NCI-H2196 (cell line): ENCODE measurements at regions not wholly inside any gene's neighbourhood (a gene's known extent, or its start where the extent isn't known, plus 50 kb on each side); places are given as distances from the start of the nearest gene placed in this dataset.
"Not testable (repeated sequence)": the region's sequence is repeated elsewhere in the genome, so short reads cannot be mapped to it uniquely, and the experiment has no call there.

Source experiments
- DNase-seq: peaks from one replicate; lab custom pipeline; 2025; ENCODE audit not compliant: unreplicated experiment; lab: John Stamatoyannopoulos, UW

DNA sequence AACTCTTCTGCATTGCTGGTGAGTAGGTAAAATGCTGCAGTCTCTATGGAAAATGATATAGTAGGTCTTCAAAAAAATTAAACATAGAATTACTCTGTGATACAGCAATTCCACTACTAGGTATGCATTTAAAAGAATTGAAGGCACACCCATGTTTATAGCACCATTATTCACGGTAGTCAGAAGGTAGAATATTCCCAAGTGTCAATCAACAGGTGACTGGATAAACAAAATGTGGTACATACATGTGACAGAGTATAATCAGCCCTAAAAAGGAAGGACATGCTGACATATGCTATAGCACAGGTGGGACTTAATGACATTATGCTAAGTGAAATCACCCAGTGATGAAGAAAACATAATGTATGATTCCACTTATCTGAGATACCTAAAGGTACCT, 123.3 kb downstream of the CCER1 start:
- no peak for DNase-seq

DNA sequence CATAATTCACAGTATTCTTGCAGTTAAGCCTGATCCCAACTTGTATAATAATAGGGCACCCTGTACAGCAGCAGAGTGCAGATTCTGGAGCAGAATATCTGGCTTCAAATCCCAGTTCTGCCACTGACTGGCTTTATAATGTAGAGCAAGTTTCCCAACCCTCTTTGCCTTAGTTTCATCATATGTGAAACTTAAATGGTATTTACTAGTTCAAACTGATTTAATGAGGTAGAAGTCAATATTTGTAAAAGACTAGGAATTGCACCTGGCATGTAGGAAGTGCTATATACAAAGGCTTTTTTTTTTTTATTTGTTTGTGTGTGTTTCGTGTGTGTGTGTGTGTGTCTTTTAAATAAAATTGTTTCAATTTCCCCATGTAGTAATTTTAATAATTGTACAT, 125.9 kb downstream of the CCER1 start:
- no peak for DNase-seq

DNA sequence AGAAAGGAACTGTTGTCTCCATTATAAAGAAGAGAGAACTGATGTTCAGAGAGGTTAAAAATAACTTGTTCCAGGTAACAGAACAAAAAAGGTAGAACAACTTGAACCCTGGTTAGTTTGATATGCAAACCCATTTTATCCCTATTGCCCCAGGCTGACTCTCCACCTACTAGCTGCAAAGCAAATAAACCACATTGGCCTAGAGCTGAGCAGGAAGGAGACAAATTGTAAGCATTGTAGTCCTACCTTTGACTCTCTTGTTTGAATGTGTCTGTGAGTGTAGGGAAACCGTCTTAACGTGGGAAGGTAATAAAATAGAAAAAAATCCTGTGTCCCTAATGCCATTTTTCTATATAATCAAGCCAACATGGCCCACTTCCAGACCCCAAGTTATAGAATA, 126.4 kb downstream of the CCER1 start:
- no peak for DNase-seq

DNA sequence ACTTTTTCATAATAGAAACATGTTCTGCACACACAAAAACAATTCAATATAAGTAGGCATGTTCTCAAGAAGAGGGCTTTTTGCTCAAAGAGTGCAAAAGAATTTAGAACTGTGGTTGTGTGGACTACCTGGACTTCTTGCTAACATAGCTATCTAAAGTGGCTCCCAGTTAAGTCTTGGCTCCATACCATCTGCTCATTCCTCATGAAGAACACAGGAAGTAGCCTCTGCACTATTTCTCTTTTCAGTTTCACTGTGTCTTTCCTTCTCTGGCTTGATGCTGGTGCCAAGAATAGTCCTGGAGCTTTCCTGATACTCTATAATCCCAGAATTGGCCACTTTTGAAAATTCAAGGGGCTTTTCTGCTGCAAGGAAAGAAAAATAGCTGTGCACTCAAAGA, 127.4 kb downstream of the CCER1 start:
- DNase-seq, result no peak

DNA sequence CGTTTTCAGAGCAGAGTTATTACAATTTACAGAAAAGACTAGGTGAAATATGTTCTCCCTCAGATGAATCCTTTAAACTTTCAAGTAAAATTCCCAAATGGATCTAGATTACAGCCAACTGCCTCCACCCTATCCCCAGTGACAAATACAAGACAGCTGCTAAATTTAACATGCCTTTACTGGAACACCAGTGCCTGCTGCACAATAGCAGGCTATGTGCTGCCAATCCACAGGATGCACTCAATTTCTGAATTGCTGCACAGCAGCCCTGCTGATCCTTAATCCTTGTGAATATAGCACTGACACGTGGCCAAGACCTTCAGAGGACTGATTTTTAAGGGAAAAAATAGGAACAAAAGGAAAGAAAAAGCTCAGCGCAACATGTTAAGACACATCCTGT, 128.9 kb downstream of the CCER1 start:
- DNase-seq, result no peak

DNA sequence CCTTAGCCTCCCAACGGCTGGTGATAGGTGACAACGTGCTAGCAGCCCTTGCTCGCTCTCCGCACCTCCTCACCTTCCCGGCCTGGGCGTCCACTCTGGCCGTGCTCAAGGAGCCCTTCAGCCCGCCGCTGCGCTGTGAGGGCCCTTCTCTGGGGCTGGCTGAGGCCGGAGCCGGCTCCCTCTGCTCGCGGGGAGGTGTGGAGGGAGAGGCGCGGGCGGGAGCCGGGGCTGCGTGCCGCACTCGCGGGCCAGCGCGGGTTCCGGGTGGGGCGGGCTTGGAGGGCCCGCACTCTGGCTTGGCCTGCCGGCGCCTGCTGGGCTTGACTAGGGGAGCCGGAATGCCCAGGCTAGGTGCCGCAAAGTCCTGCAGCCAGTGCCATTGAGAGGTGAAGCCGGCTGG, 131.1 kb downstream of the CCER1 start:
- DNase-seq, result no peak

DNA sequence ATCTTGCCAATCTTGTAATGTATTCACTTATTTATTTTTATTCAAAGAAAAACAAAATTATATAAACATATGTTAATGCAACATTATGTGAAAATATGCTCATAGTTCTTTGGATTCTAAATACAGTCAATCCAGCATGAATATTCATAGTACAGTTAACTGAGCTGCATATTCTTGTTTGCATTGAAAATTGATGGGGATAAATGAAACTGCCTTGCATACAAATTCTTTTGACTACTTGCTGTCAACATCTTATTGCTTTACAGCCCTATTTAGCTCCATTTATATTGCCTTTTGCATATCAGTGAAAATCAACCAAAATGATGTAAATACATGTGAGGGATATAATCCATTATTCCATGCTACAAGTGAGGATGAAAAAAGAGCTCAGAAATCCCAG, 135.3 kb downstream of the CCER1 start:
- DNase-seq, result no peak

DNA sequence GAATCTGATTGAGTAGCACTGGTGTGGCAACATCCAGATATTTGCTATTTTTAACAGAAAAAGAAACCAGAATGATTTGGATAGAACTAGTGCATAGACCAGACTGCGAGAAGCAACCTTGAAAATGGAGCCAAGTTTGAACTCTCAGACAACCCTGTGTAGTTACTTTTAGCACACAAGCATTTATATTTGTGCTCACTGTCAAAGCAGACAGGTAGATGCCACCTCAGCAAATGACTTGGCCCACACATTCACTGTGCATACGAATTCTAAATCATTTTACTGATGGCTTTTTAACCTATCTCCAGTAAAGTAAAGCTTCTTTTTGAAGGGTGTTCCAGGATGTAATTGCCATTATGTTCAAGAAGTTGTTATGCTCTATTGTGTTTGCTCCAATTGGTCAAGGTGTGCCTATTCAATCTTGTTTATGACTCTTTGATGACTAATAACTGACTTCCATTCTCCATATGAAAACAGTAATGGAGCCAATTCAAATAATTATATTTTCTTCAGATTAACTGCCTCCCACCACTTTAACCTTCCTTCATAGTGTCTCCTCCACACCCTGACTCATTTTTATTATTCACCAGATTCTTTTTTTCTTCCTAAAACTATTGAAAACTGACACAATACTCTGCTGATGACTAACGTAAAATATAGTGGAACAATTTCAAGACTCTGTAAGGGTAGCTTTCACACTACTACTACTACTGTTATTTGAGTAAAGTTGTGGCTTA, 138.5 kb downstream of the CCER1 start:
- DNase-seq, result no peak

DNA sequence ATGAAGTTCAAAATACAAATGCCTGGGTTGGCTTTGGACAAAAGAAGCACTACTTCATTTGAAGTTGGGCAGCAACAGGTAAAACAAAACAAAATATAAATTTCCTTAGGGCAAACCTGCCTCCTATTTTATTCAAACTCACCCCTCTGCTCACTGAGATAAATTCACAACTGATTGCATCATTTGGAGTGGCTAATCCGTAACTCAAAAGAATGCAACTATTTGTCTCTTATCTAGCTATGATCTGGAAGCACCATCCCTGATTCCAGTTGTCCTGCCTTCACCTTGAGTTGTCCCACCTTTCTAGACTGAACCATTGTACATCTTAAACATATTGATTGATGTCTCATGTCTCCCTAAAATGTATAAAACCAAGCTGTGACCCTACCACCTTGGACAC, 145.0 kb downstream of the CCER1 start:
- no peak for DNase-seq

DNA sequence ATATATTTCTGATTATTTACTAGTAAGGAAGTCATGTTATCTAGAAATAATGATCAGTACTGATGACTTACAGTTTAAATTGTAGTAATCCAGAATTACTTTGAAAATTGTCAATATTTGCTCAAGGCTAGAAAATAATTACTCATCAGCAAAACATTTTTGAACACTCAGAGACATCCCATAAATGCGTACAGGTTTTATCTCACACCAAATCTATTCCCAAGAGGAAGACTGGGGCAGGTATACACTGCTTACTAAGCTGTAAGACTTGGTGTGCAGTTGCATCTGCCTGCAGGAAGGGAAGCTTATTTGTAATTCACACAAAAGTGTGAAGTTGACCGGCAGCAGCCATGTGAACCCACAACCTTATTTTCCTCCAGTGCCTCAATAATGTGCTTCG, 146.4 kb downstream of the CCER1 start:
- no peak for DNase-seq

DNA sequence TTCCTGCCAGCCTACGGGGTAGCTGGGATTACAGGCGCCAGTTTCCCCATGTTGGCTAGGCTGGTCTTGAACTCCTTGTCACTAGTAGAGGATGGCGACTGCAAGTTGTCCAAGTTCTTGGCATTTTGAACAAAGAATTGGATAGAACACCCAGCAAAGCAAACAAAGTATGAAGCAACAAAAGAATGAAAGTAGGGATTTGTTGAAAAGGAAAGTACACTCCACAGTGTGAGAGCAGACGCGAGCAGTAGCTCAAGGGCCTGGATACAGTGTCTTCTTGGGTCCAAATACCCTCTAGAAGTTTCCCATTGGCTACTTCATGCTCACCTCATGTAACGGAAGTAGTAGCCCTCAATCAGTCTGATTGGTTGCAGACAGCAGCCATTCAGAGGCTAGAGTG, 152.2 kb downstream of the CCER1 start:
- DNase-seq, result no peak

DNA sequence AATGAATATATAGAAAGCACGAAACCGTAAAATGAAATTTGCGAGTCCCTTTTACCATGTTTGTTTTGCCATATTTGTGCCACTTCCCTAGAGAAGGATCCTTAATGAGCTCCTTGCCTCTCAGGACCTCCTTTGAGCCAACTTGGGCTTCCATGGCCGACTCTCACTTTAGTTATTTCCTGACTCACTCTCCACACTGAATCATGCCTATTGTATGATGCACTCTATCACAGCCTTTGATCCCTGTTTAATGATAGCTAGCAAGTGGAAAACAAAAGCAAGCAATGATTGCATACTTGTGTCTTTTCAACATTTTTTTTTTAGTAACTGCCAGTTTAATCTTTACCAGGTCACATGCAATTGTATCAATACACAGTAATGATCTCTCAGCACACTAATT, 153.2 kb downstream of the CCER1 start:
- DNase-seq, result no peak

DNA sequence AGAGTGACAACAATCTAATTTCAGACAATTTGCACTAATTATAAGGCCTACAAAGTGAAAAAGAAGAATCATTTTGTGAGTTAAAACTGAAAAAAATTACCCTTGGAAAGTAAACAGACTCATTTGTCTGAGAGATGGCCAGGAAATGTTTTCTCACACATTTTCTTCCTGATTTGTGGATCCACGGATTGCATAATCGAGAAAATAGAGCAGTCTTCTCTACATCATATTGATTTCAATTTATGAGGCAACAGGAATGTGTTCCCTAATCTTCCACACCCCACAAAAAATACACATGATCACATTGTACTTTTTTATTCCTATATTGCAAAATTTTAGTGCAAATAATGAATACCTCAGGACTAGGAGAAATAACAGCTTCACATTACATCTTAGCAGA, 160.8 kb downstream of the CCER1 start:
- no peak for DNase-seq

DNA sequence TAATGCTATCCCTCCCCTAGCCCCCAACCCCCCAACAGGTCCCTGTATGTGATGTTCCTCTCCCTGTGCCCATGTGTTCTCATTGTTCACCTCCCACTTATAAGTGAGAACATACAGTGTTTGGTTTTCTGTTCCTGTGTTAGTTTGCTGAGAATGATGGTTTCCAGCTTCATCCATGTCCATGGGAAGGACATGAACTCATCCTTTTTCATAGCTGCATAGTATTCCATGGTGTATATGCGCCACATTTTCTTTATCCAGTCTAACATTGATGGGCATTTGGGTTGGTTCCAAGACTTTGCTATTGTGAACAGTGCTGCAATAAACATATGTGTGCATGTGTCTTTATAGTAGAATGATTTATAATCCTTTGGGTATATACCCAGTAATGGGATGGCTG, 162.3 kb downstream of the CCER1 start:
- DNase-seq, result not testable (repeated sequence)

DNA sequence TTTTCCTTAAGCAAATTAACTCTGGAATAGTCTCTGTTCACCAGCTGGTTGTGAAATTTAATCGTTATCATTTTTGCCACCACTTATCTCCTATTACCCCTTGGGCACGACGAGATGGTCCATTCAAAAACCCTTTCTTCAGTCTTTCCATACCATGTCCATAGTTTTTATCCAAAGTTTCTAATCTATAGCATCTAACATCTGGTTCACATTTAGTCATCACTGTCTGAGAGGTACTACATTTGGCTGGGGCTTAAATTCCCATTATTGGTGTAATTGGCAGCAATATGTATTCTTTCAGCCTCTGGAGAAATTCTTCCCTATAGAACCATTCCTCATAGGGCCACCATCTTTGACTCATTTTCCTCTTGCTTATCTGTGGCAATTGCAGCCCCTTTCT, 163.5 kb downstream of the CCER1 start:
- no peak for DNase-seq

DNA sequence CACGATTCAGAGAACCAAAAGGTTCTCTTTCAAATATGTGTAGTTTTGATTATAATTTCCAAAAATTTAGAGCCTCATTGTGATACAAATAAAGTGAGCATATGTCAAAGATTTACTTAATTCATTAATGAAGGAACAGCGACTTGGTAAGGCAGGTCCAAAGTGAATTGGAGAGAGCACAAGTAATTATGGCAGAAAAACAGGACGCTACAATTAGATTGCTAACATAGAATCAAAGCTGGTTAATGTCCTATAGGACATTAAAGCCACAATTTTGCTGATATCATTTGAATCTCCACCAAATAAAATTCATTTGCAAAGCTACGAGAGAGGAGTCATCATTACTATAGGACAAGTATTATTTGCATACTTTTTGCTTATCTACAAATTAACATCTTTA, 164.2 kb downstream of the CCER1 start:
- DNase-seq, result no peak

DNA sequence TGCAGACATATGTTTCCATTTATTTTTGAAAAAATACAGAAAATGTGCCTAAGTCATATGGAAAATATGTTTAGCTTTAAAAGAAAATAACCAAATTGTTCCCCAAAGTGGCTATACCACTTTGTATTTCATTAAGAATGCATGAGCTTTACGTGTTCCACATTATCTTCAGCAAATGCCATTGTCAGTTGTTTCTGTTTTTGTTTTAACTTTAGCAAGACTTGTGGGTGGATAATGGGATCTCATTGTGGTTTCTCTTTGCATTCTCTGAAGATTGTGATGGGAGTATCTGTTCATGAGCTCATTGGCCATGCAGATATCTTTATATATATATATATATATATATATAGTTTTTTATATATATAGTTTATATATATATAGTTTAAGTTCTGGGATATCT, 181.5 kb downstream of the CCER1 start:
- no peak for DNase-seq

DNA sequence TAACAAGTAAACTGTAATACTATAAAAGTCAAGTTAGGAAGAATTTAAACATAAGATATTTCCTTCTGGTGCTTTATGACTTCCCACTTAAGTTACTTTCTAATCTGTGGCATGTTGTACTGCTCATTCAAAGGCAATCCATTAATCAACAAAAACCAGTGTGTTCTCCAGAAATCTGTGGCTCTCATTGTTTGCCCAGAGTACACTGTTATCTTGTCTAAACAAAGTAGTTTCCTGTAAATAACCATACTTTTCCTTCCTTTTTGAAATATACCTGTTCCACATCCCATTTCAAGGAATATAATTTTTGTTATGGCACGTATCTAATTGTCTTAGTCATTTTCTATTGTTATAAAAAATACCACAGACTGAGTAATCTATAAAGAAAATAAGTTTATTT, 184.1 kb downstream of the CCER1 start:
- no peak for DNase-seq

DNA sequence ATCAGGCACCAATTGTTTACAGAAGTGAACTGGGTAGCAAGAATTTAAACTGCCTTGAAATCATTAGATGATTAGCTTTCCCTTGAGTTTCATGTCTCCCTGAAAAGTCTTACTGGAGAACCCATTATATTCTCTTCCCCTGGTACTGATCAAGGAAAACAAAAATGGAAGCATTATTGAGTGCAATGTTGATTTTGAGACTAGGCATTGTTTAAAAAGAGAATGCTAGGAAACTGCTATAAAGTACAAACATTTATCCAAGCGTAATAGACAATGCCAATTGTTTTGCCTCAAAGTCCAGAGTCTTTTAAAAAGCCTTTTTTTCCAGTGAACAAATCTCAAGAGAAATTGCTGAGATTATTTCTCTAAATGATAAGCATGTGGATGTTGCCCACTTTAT, 197.0 kb downstream of the CCER1 start:
- DNase-seq, result no peak

DNA sequence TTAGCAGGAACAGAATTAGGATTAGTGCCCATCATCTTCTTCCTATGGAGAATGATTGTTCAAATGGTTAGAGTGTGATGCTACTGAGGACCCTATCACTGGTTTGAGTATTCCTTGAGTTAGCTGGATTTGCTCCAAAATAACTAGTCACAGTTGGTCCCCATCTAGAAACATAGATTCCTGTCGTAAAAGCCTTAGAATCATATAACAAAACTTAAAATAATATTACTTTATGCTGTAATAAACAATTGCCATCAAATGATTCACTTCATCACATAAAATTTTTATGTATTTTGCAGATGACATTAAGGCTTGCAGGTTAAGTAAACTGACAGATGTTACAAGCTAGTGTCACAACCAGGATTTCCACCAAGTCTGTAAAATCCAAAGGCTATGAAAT, 209.8 kb downstream of the CCER1 start:
- no peak for DNase-seq

DNA sequence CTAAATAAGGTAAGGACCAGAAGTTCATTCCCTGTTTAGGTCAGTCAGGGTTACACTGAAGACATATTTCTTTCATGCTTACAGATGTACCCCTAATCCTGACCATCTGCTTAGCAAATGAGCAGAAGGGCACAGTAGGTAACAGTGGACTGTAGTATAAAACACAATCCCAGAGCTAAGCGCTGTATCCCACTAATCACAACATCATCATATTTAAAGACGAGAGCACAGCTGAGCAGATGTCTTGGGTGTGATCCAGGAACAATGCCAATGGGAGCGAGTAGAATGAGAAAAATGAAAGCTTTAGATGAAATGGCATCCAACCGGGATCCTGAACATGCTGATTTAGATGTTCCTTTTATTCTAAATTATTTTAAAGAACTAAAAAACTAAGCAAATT, 213.4 kb downstream of the CCER1 start:
- no peak for DNase-seq

DNA sequence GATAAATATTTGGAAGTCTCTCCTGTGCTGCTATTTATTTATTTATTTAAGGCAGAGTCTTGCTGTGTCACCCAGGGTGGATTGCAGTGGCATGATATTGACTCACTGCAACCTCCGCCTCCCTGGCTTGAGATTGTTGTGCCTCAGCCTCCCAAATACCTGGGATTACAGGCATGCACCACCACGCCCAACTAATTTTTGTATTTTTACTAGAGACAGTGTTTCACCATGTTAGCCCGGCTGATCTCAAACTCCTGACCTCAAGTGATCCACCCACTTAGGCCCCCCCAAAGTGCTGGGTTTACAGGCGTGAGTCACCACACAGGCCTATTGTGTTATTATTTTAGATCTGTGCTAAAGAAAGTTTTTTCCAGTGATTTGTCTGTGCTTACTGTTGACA, 225.2 kb downstream of the CCER1 start:
- no peak for DNase-seq

DNA sequence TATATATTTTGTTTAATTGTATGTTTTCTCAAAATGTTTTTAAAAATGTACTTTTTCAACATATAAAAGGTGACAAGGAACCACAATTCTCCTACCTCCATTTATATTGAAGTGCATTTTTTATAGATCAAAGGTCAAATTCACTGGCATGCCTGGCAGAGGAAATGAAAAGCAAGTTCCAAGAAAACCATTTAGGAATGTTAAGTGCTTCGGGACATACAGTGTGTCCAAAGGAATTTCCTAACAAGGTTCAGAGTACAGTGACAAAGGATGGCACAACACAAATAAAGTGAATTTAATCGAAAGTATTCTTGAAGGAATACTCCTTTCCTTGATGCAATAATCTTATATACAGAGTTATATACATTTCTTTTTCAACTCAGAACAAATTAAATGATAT, 242.3 kb downstream of the CCER1 start:
- no peak for DNase-seq

DNA sequence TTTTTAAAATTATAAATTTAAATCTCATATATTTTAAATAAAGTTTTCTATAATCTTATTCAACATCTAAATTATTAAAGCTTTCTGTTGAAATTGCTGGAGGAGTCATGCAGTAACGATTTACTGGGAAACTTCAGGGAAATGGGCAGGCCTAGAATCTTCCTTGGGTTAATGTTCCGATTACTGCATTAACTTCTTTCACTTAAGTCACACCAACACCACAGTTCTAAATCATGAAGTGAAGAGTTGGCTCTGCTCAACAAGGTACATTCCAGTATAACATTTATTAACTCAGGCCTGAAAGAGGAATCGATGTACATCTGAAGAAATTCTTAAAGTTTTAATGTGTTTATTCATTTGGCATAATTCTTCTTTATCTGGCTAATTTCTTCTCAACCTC, 244.3 kb downstream of the CCER1 start:
- no peak for DNase-seq
